A549 (cell line): ENCODE measurements at regions not wholly inside any gene's neighbourhood (a gene's known extent, or its start where the extent isn't known, plus 50 kb on each side); places are given as distances from the start of the nearest gene placed in this dataset.

Source experiments
- ATAC-seq, 2 experiments: fragments of 200-7000 bp in 1 of 2; fragments of >200 bp in 1 of 2; cut with Nextera tagmentation in 1 of 2; cut with Tn5 transposase in 1 of 2; 3 replicates each; pipeline versions ENCODE4 v1.8.0 to v1.9.1; 2018 to 2020; ENCODE audit warnings: mild to moderate bottlenecking in 1 of 2, moderate library complexity in 1 of 2
- CTCF ChIA-PET: fragments of 300-600 bp; sonication (Branson Sonifier 250); formaldehyde crosslinking; extraction: SDS; loops from one replicate; lab custom pipeline; 2021; ENCODE audit warnings: antibody characterized with exemption, inconsistent platforms; lab: Yijun Ruan, JAX
- POLR2A ChIA-PET: fragments of 350-600 bp; formaldehyde crosslinking; extraction: SDS; loops from one replicate; lab custom pipeline; 2021; ENCODE audit warnings: antibody characterized with exemption, inconsistent platforms; lab: Yijun Ruan, JAX
- DNase-seq, 2 experiments: peaks; one replicate each; pipeline versions ENCODE4 v3.0.0 to v3.0.0-alpha.2; 2011 to 2016; ENCODE audit warnings: low read depth in 1 of 2, low spot score in 1 of 2
- FAIRE-seq: peaks from 2 replicates; lab custom pipeline; 2011; peaks lifted over from hg19 to GRCh38; lab: Jason Lieb, UNC
- H3K27ac ChIP-seq, 2 experiments: fragments of >200 bp; sonication (Bioruptor Twin); formaldehyde crosslinking; 3 replicates each; pipeline ENCODE4 v1.5.1; 2016 to 2017
- H3K4me1 ChIP-seq: fragments of >200 bp; sonication (Bioruptor Twin); formaldehyde crosslinking; 3 replicates; pipeline ENCODE4 v1.6.1; 2016
- H3K4me2 ChIP-seq: fragments of >200 bp; sonication (Bioruptor Twin); formaldehyde crosslinking; 3 replicates; pipeline ENCODE4 v1.6.1; 2016
- H3K4me3 ChIP-seq: fragments of >200 bp; sonication (Bioruptor Twin); formaldehyde crosslinking; 3 replicates; pipeline ENCODE4 v1.5.1; 2016
- H3K9me3 ChIP-seq: fragments of >200 bp; sonication (Bioruptor Twin); formaldehyde crosslinking; 3 replicates; pipeline ENCODE4 v1.6.1; 2016
- CBX2 ChIP-seq: fragments of 200-600 bp; sonication (generic); IDR thresholded peaks from 2 replicates; pipeline ENCODE4 v1.6.1; 2016; ENCODE audit warnings: low read depth, mild to moderate bottlenecking, borderline replicate concordance
- EP300 ChIP-seq, 2 experiments: fragments of >200 bp; sonication (Bioruptor Twin); formaldehyde crosslinking; IDR thresholded peaks; 2 replicates in 1 of 2; 3 replicates in 1 of 2; pipeline ENCODE4 v1.6.1; 2016 to 2017
- ESRRA ChIP-seq: fragments of 150-350 bp; IDR thresholded peaks from 2 replicates; pipeline ENCODE4 v1.6.1; 2014; ENCODE audit warnings: mild to moderate bottlenecking, low read length, borderline replicate concordance
- FOSB ChIP-seq: fragments of 250-450 bp; sonication (Bioruptor Pico); IDR thresholded peaks from 2 replicates; pipeline ENCODE4 v1.5.0; 2020; ENCODE audit warnings: mild to moderate bottlenecking, moderate library complexity
- FOSL2 ChIP-seq, 2 experiments: fragments of 450-650 bp in 1 of 2; fragments of >200 bp in 1 of 2; sonication (Bioruptor Twin) in 1 of 2; formaldehyde crosslinking; IDR thresholded peaks; 2 replicates each; pipeline versions ENCODE4 v1.5.0 to v1.6.1; 2016 to 2020; ENCODE audit warnings: mild to moderate bottlenecking in 1 of 2, moderate library complexity in 1 of 2
- HDAC2 ChIP-seq: fragments of 200-600 bp; sonication (generic); IDR thresholded peaks from 2 replicates; pipeline ENCODE4 v1.6.1; 2016
- HEYL ChIP-seq: fragments of 250-450 bp; sonication (Bioruptor Pico); IDR thresholded peaks from 2 replicates; pipeline ENCODE4 v1.8.0; 2021; ENCODE audit warnings: mild to moderate bottlenecking, moderate library complexity
- HOXB13 ChIP-seq: fragments of 250-450 bp; sonication (Bioruptor Pico); IDR thresholded peaks from 2 replicates; pipeline ENCODE4 v1.5.0; 2020; ENCODE audit warnings: low read depth, mild to moderate bottlenecking, moderate library complexity
- KDM1A ChIP-seq: fragments of 200-600 bp; sonication (generic); IDR thresholded peaks from 2 replicates; pipeline ENCODE4 v1.6.1; 2016; ENCODE audit warnings: low read depth, mild to moderate bottlenecking
- MAZ ChIP-seq: fragments of 150-350 bp; IDR thresholded peaks from 2 replicates; pipeline ENCODE4 v1.6.1; 2014; ENCODE audit warnings: antibody characterized with exemption, low read depth, low read length, borderline replicate concordance
- NFE2L2 ChIP-seq: fragments of 150-350 bp; conservative IDR thresholded peaks from 2 replicates; pipeline ENCODE4 v1.6.1; 2014; ENCODE audit warnings: low read length
- NPAS2 ChIP-seq: fragments of 250-450 bp; sonication (Bioruptor Pico); IDR thresholded peaks from 2 replicates; pipeline ENCODE4 v1.8.0; 2022; ENCODE audit warnings: mild to moderate bottlenecking, moderate library complexity, borderline replicate concordance
- PBX3 ChIP-seq: IDR thresholded peaks from 2 replicates; pipeline ENCODE4 v1.6.1; 2012
- PHF8 ChIP-seq: fragments of 200-600 bp; sonication (generic); IDR thresholded peaks from 2 replicates; pipeline ENCODE4 v1.6.1; 2016; ENCODE audit warnings: low read depth, mild to moderate bottlenecking, antibody characterized with exemption, moderate library complexity, borderline replicate concordance
- POLR2A ChIP-seq: IDR thresholded peaks from 2 replicates; pipeline ENCODE4 v1.6.1; 2012; ENCODE audit warnings: mild to moderate bottlenecking, low read length
- POLR2AphosphoS2 ChIP-seq: conservative IDR thresholded peaks from 2 replicates; pipeline ENCODE4 v1.6.1; 2012; ENCODE audit warnings: low read length, improper control_type of control experiment, inconsistent platforms
- RFX5 ChIP-seq: fragments of 450-650 bp; IDR thresholded peaks from 2 replicates; pipeline ENCODE4 v1.7.1; 2014; ENCODE audit warnings: antibody characterized with exemption, mild to moderate bottlenecking, moderate library complexity
- RNF2 ChIP-seq: fragments of 200-600 bp; sonication (generic); IDR thresholded peaks from 2 replicates; pipeline ENCODE4 v1.6.1; 2016; ENCODE audit warnings: low read depth, mild to moderate bottlenecking, antibody characterized with exemption, moderate library complexity, borderline replicate concordance
- TFCP2L1 ChIP-seq: fragments of 250-450 bp; sonication (Bioruptor Pico); IDR thresholded peaks from 2 replicates; pipeline ENCODE4 v1.5.0; 2021; ENCODE audit warnings: mild to moderate bottlenecking
- ZC3H11A ChIP-seq: fragments of 450-650 bp; IDR thresholded peaks from 2 replicates; pipeline ENCODE4 v1.6.1; 2014; ENCODE audit warnings: antibody characterized with exemption, mild to moderate bottlenecking
- ZSCAN20 ChIP-seq: fragments of 250-450 bp; sonication (Bioruptor Pico); IDR thresholded peaks from 2 replicates; pipeline ENCODE4 v1.8.0; 2022; ENCODE audit warnings: mild to moderate bottlenecking, moderate library complexity
- WGBS: methylation state at CpG from one replicate; pipeline ENCODE4 v1.1.6; 2017; ENCODE audit errors: missing lambda C conversion rate; 5-methylcytosine and 5-hydroxymethylcytosine counted together
- TF ChIP-seq, protein P1 (sequence below): fragments of 150-350 bp; IDR thresholded peaks from 2 replicates; pipeline ENCODE4 v1.6.1; 2014; ENCODE audit warnings: low read depth, mild to moderate bottlenecking, low read length
- TF ChIP-seq, protein P2 (sequence below): fragments of >200 bp; sonication (Bioruptor Twin); formaldehyde crosslinking; IDR thresholded peaks from 3 replicates; pipeline ENCODE4 v1.5.1; 2016

DNA sequence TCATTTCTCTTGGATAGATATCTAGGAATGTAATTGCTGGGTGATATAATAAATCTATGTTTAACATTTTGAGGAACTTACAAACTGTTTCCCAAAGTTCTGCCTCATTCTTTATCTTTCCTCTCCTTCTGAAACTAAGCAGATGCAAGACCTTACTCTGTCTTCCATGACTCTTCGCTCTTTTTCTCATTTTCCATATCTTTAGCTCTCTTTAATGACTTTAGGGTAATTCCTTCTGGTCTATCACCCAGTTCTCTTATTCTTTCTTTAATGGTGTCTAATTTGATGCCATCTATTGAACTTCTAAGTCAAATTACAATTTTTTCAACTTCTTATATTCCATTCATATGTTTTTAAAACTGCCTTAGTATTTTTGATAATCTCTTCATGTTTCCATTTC is 316.6 kb downstream of the POU4F1 start (continued):
- TF ChIP-seq CBX2 (no peak), RFX5 (no peak), POLR2A (no peak), ZSCAN20 (CRISPR knock-in tag) (no peak), NFE2L2 (no peak), NPAS2 (CRISPR knock-in tag) (no peak), PBX3 (no peak), POLR2AphosphoS2 (no peak)

GRCh38 chr13:78265098-78265497 is 338.3 kb downstream of the POU4F1 start:
- 1% methylated on average over 4 of the region's 4 CpGs for WGBS
- Histone ChIP-seq H3K27ac (no peak overlapping the region), H3K9me3 (no peaks in the 10 kb centered on the region), H3K4me1 (no peaks in the 10 kb centered on the region)
- no peak for FAIRE-seq
- CTCF ChIA-PET, result no interaction called here
- POLR2A ChIA-PET, result no interaction called here
- DNase-seq, result no peak
- ATAC-seq, result no peak
- no peak for TF ChIP-seq PHF8
- TF ChIP-seq, all 56 proteins: peak for 0
- H3K4me3 ChIP-seq, result no peak overlapping the region
- no peak overlapping the region for H3K4me2 ChIP-seq

GRCh38 chr13:78258304-78258703 is 339.7 kb upstream of the EDNRB start:
- no peaks in the 10 kb centered on the region for H3K4me1 ChIP-seq
- FAIRE-seq, result no peak
- no peak overlapping the region for H3K4me3 ChIP-seq
- no peak overlapping the region for H3K27ac ChIP-seq
- no peak for TF ChIP-seq RNF2
- TF ChIP-seq, protein P1, sequence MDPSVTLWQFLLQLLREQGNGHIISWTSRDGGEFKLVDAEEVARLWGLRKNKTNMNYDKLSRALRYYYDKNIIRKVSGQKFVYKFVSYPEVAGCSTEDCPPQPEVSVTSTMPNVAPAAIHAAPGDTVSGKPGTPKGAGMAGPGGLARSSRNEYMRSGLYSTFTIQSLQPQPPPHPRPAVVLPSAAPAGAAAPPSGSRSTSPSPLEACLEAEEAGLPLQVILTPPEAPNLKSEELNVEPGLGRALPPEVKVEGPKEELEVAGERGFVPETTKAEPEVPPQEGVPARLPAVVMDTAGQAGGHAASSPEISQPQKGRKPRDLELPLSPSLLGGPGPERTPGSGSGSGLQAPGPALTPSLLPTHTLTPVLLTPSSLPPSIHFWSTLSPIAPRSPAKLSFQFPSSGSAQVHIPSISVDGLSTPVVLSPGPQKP, result no peak
- TF ChIP-seq HOXB13 (CRISPR knock-in tag), result no peak
- TF ChIP-seq POLR2A, result no peak
- no peak for TF ChIP-seq ZSCAN20 (CRISPR knock-in tag)
- no peak for TF ChIP-seq ZC3H11A
- TF ChIP-seq HEYL (CRISPR knock-in tag), result no peak
- no peak for TF ChIP-seq MAZ
- no peak for TF ChIP-seq FOSL2 (IDR thresholded peaks at IDR 0.05)
- no peak for TF ChIP-seq FOSL2 (CRISPR knock-in tag; IDR thresholded peaks at IDR 0.05)
- no peak for TF ChIP-seq ESRRA
- no peak for TF ChIP-seq FOSB (CRISPR knock-in tag)
- TF ChIP-seq TFCP2L1, result no peak
- TF ChIP-seq HDAC2, result no peak
- TF ChIP-seq, protein P2, sequence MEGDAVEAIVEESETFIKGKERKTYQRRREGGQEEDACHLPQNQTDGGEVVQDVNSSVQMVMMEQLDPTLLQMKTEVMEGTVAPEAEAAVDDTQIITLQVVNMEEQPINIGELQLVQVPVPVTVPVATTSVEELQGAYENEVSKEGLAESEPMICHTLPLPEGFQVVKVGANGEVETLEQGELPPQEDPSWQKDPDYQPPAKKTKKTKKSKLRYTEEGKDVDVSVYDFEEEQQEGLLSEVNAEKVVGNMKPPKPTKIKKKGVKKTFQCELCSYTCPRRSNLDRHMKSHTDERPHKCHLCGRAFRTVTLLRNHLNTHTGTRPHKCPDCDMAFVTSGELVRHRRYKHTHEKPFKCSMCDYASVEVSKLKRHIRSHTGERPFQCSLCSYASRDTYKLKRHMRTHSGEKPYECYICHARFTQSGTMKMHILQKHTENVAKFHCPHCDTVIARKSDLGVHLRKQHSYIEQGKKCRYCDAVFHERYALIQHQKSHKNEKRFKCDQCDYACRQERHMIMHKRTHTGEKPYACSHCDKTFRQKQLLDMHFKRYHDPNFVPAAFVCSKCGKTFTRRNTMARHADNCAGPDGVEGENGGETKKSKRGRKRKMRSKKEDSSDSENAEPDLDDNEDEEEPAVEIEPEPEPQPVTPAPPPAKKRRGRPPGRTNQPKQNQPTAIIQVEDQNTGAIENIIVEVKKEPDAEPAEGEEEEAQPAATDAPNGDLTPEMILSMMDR, result no peak
- TF ChIP-seq EP300 (IDR thresholded peaks at IDR 0.05), result no peak
- TF ChIP-seq KDM1A, result no peak
- TF ChIP-seq, all 56 proteins: peak for 0
- no peak overlapping the region for H3K4me2 ChIP-seq
- ATAC-seq (no peak), DNase-seq (no peak)
- CTCF ChIA-PET, result no interaction called here
- H3K9me3 ChIP-seq, result no peaks in the 10 kb centered on the region
- POLR2A ChIA-PET, result no interaction called here
- WGBS, result 0% methylated on average over 3 of the region's 3 CpGs
